Endodermal cell (in vitro differentiated cells): ENCODE measurements at regions not wholly inside any gene's neighbourhood (a gene's known extent, or its start where the extent isn't known, plus 50 kb on each side); places are given as distances from the start of the nearest gene placed in this dataset.

Experiments
- DNase-seq: peaks from one replicate; pipeline ENCODE4 v3.0.0-alpha.2; 2017
- H3K27ac ChIP-seq: 2 replicates; pipeline ENCODE4 v1.5.1; 2013; ENCODE audit warnings: mild to moderate bottlenecking, low read depth, low read length, moderate library complexity
- H3K27me3 ChIP-seq: 2 replicates; pipeline ENCODE4 v1.6.1; 2013; ENCODE audit warnings: mild to moderate bottlenecking, low read length, moderate library complexity; ENCODE audit not compliant: insufficient read depth, control insufficient read depth, poor library complexity, severe bottlenecking
- H3K36me3 ChIP-seq: 2 replicates; pipeline ENCODE4 v1.7.0; 2013; ENCODE audit warnings: mild to moderate bottlenecking, low read length, moderate library complexity; ENCODE audit not compliant: control insufficient read depth, insufficient read depth
- H3K4me1 ChIP-seq: one replicate; pipeline ENCODE4 v1.7.0; 2013; ENCODE audit warnings: low read length; ENCODE audit not compliant: control insufficient read depth, insufficient read depth
- H3K4me3 ChIP-seq: 2 replicates; pipeline ENCODE4 v1.5.1; 2013; ENCODE audit warnings: mild to moderate bottlenecking, low read length, moderate library complexity
- H3K9ac ChIP-seq: 2 replicates; pipeline ENCODE4 v1.6.1; 2013; ENCODE audit warnings: mild to moderate bottlenecking, low read length, moderate library complexity; ENCODE audit not compliant: poor library complexity, severe bottlenecking; ENCODE audit errors: extremely low read depth
- H3K9me3 ChIP-seq: 2 replicates; pipeline ENCODE4 v1.6.1; 2013; ENCODE audit warnings: mild to moderate bottlenecking, low read length, moderate library complexity; ENCODE audit not compliant: control insufficient read depth
- H3K27ac Mint-ChIP-seq: 2 replicates; pipeline ENCODE4 v1.8.0; 2020; ENCODE audit warnings: mixed read lengths
- H3K27me3 Mint-ChIP-seq: 2 replicates; pipeline ENCODE4 v1.8.0; 2021; ENCODE audit warnings: mild to moderate bottlenecking, mixed read lengths; ENCODE audit not compliant: insufficient read depth
- H3K36me3 Mint-ChIP-seq: 2 replicates; pipeline ENCODE4 v1.8.0; 2020; ENCODE audit warnings: low read depth, mixed read lengths
- H3K4me1 Mint-ChIP-seq: 2 replicates; pipeline ENCODE4 v1.8.0; 2020; ENCODE audit warnings: mixed read lengths
- H3K4me3 Mint-ChIP-seq: 2 replicates; pipeline ENCODE4 v1.8.0; 2020; ENCODE audit warnings: mild to moderate bottlenecking, moderate library complexity, mixed read lengths
- H3K9me3 Mint-ChIP-seq: 2 replicates; pipeline ENCODE4 v1.8.0; 2020; ENCODE audit warnings: mild to moderate bottlenecking, mixed read lengths
- CTCF ChIP-seq: fragments of 200-600 bp; sonication (generic); conservative IDR thresholded peaks from 2 replicates; pipeline ENCODE4 v1.5.0; 2021; ENCODE audit warnings: antibody characterized with exemption, mild to moderate bottlenecking
- whole genome bisulfite sequencing, 2 experiments: methylation state at CpG; one replicate each; pipeline versions ENCODE4 v1.1.5 to v1.1.7; 2013; ENCODE audit warnings: missing lambda C conversion rate in 2 of 2, mixed read lengths in 1 of 2; ENCODE audit not compliant: insufficient coverage in 1 of 2, insufficient read length in 1 of 2; 5-methylcytosine and 5-hydroxymethylcytosine counted together

GRCh38 chr10:2921956-2922680 lies 145.2 kb upstream of the PFKP start:
- Mint-ChIP-seq H3K27ac (no peak overlapping the region), H3K4me3 (no peak overlapping the region), H3K4me1 (peaks cover 7% of the 10 kb centered on the region), H3K36me3 (no peaks in the 10 kb centered on the region), H3K27me3 (no peaks in the 10 kb centered on the region), H3K9me3 (no peaks in the 10 kb centered on the region)
- Histone ChIP-seq H3K36me3 (no peaks in the 10 kb centered on the region), H3K27me3 (no peaks in the 10 kb centered on the region), H3K9ac (no peak overlapping the region), H3K27ac (no peak overlapping the region), H3K9me3 (no peaks in the 10 kb centered on the region), H3K4me1 (no peaks in the 10 kb centered on the region), H3K4me3 (no peak overlapping the region)
- TF ChIP-seq CTCF: peak; percentile 30
- WGBS, 2 experiments: 89 to 96% methylated on average over 19 to 26 of the region's 26 CpGs
- peak; percentile 44 for DNase-seq

GRCh38 chr10:2920637-2921036 lies 146.7 kb upstream of the PFKP start:
- Histone ChIP-seq H3K9ac (no peak overlapping the region), H3K36me3 (no peaks in the 10 kb centered on the region), H3K4me1 (no peaks in the 10 kb centered on the region), H3K9me3 (no peaks in the 10 kb centered on the region), H3K4me3 (no peak overlapping the region), H3K27me3 (no peaks in the 10 kb centered on the region), H3K27ac (no peak overlapping the region)
- H3K4me1 Mint-ChIP-seq: peaks cover 7% of the 10 kb centered on the region
- TF ChIP-seq CTCF: no peak
- no peak overlapping the region for H3K4me3 Mint-ChIP-seq
- H3K36me3 Mint-ChIP-seq: no peaks in the 10 kb centered on the region
- no peaks in the 10 kb centered on the region for H3K9me3 Mint-ChIP-seq
- WGBS, 2 experiments: 85 to 87% methylated on average over 4 to 6 of the region's 6 CpGs
- peak; percentile 17 for DNase-seq
- no peaks in the 10 kb centered on the region for H3K27me3 Mint-ChIP-seq
- no peak overlapping the region for H3K27ac Mint-ChIP-seq

- Mint-ChIP-seq H3K9me3 (no peaks in the 10 kb centered on the region), H3K4me3 (no peak overlapping the region), H3K27me3 (no peaks in the 10 kb centered on the region), H3K27ac (no peak overlapping the region), H3K36me3 (no peaks in the 10 kb centered on the region), H3K4me1 (peaks cover 7% of the 10 kb centered on the region)
- H3K4me1 ChIP-seq: no peaks in the 10 kb centered on the region
- H3K4me3 ChIP-seq: no peak overlapping the region
- H3K27me3 ChIP-seq: no peaks in the 10 kb centered on the region
- TF ChIP-seq CTCF: no peak
- WGBS, 2 experiments: 88 to 100% methylated on average over 1 to 2 of the region's 3 CpGs
- peak; percentile 28 for DNase-seq
- no peaks in the 10 kb centered on the region for H3K36me3 ChIP-seq
- no peaks in the 10 kb centered on the region for H3K9me3 ChIP-seq
- H3K27ac ChIP-seq: no peak overlapping the region
- H3K9ac ChIP-seq: no peak overlapping the region
These were observed 147.2 kb upstream of the PFKP start for GRCh38 chr10:2920168-2920567.
